ENCODE measurements at regions not wholly inside any gene's neighbourhood (a gene's known extent, or its start where the extent isn't known, plus 50 kb on each side); places are given as distances from the start of the nearest gene placed in this dataset.
A peak's percentile ranks its signal among the peaks of the same experiment; 100 is the strongest.

- H3K4me1 ChIP-seq (ENCODE audit: control insufficient read depth in 1 of 2, insufficient read depth in 2 of 2, low read length in 2 of 2), result no peaks in the 10 kb centered on the region
- 57% methylated on average over 11 of the region's 11 CpGs for WGBS (ENCODE audit: insufficient coverage)
Measured at GRCh38 chr21:8990326-8991087, 1530.9 kb upstream of the TPTE start.

DNA sequence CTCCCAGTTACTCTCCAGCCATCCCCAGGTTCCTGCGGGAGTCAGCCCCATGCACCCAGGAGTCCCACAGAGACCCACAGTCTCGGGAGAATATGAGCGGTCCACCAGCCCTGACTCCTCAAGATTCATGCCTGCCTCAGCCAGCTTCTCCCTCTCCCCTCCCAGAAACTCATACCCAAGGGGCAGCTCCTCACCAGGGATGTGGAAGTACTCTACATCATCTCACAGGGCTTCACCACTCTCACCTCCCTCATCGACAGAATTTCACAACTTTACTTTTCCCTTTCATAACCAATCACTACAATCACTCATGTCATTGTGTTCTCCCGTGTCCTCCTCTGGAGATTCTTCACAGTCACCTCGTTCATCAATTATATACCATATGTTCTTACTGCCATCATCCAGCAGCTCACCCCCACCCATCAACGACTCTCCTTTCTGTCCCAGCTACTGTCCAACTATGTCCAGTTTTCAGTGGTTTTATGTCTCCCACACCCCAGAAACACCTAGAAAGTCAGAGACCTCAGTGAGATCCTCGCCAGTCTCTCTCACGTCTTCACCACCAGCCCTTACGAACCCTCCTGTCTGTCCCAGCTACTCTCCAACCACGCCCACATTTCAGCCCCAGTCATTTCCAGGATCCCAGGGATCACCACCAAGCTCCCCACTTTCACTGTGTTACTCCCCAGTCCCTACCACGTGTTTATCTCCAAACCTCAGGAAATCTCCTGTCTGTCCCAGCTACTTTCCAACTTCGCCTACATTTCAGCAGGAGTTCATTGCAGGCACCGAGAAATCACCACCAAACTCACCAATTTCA lies 1530.1 kb upstream of the TPTE start:
- H3K36me3 Mint-ChIP-seq, result no peaks in the 10 kb centered on the region
- no peaks in the 10 kb centered on the region for H3K36me3 ChIP-seq (replicated peaks in 1 of 2; ENCODE audit: control insufficient read depth in 1 of 2, insufficient read depth in 2 of 2, low read length in 2 of 2)
- peak overlapping the region in 1 of 3 experiments; percentile 8 for H3K4me3 ChIP-seq (replicated peaks in 1 of 3; ENCODE audit: low read depth in 2 of 3, low read length in 3 of 3)
- 60% methylated on average over 14 of the region's 14 CpGs for WGBS (ENCODE audit: insufficient coverage)
- H3K27me3 ChIP-seq (ENCODE audit: control insufficient read depth in 2 of 2, insufficient read depth in 2 of 2, low read length in 2 of 2), result no peaks in the 10 kb centered on the region
- no peak for DNase-seq
- TF ChIP-seq, protein P1, sequence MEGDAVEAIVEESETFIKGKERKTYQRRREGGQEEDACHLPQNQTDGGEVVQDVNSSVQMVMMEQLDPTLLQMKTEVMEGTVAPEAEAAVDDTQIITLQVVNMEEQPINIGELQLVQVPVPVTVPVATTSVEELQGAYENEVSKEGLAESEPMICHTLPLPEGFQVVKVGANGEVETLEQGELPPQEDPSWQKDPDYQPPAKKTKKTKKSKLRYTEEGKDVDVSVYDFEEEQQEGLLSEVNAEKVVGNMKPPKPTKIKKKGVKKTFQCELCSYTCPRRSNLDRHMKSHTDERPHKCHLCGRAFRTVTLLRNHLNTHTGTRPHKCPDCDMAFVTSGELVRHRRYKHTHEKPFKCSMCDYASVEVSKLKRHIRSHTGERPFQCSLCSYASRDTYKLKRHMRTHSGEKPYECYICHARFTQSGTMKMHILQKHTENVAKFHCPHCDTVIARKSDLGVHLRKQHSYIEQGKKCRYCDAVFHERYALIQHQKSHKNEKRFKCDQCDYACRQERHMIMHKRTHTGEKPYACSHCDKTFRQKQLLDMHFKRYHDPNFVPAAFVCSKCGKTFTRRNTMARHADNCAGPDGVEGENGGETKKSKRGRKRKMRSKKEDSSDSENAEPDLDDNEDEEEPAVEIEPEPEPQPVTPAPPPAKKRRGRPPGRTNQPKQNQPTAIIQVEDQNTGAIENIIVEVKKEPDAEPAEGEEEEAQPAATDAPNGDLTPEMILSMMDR (IDR thresholded peaks at IDR 0.05), result no peak
- no peak overlapping the region for H3K4me3 Mint-ChIP-seq
- H3K4me2 ChIP-seq (replicated peaks; ENCODE audit: extremely low read depth, low read length, poor library complexity, severe bottlenecking), result no peak overlapping the region
- no peak overlapping the region for H3K9ac ChIP-seq (ENCODE audit: insufficient read depth, low read length, poor library complexity, severe bottlenecking)
- H3K27me3 Mint-ChIP-seq (ENCODE audit: low read depth in 3 of 3), result no peaks in the 10 kb centered on the region
- no peaks in the 10 kb centered on the region for H3K79me2 ChIP-seq (ENCODE audit: insufficient read depth, low read length)
- no peak overlapping the region for H3K27ac Mint-ChIP-seq
- no peak overlapping the region for H3K27ac ChIP-seq (ENCODE audit: low read depth in 1 of 2, low read length in 2 of 2)
- intact Hi-C loops (cut with micrococcal nuclease), result no loop called here
- H3K9me3 Mint-ChIP-seq, result peaks cover 37 to 70% (median 66%) of the 10 kb centered on the region in 7 donors
- H3K4me1 ChIP-seq (ENCODE audit: control insufficient read depth in 1 of 2, insufficient read depth in 2 of 2, low read length in 2 of 2), result no peaks in the 10 kb centered on the region
- no peak overlapping the region for H2AFZ ChIP-seq (ENCODE audit: insufficient read depth, low read depth, low read length, poor library complexity, severe bottlenecking)
- H3K4me1 Mint-ChIP-seq, result no peaks in the 10 kb centered on the region
- H4K20me1 ChIP-seq (ENCODE audit: insufficient read depth, low read length), result no peaks in the 10 kb centered on the region
- H3K9me3 ChIP-seq (replicated peaks in 1 of 2; ENCODE audit: control insufficient read depth in 1 of 2, insufficient read depth in 1 of 2, low read length in 2 of 2), result peaks cover 52 to 73% of the 10 kb centered on the region in 2 donors

More at GRCh38 chr21:8990326-8991087, 1530.9 kb upstream of the TPTE start:
- no peaks in the 10 kb centered on the region for H3K27me3 Mint-ChIP-seq (ENCODE audit: low read depth in 3 of 3)
- Histone ChIP-seq H3K4me2 (replicated peaks; ENCODE audit: extremely low read depth, low read length, poor library complexity, severe bottlenecking) (no peak overlapping the region), H3K9me3 (replicated peaks in 1 of 2; ENCODE audit: control insufficient read depth in 1 of 2, insufficient read depth in 1 of 2, low read length in 2 of 2) (peaks cover 45 to 65% of the 10 kb centered on the region in 2 donors), H4K20me1 (ENCODE audit: insufficient read depth, low read length) (no peaks in the 10 kb centered on the region), H3K27me3 (ENCODE audit: control insufficient read depth in 2 of 2, insufficient read depth in 2 of 2, low read length in 2 of 2) (no peaks in the 10 kb centered on the region), H3K36me3 (replicated peaks in 1 of 2; ENCODE audit: control insufficient read depth in 1 of 2, insufficient read depth in 2 of 2, low read length in 2 of 2) (no peaks in the 10 kb centered on the region), H3K9ac (ENCODE audit: insufficient read depth, low read length, poor library complexity, severe bottlenecking) (no peak overlapping the region), H3K79me2 (ENCODE audit: insufficient read depth, low read length) (no peaks in the 10 kb centered on the region), H3K27ac (ENCODE audit: low read depth in 1 of 2, low read length in 2 of 2) (no peak overlapping the region), H2AFZ (ENCODE audit: insufficient read depth, low read depth, low read length, poor library complexity, severe bottlenecking) (no peak overlapping the region), H3K4me3 (replicated peaks in 1 of 3; ENCODE audit: low read depth in 2 of 3, low read length in 3 of 3) (no peak overlapping the region)
- no peaks in the 10 kb centered on the region for H3K36me3 Mint-ChIP-seq
- intact Hi-C loops (cut with micrococcal nuclease), result no loop called here
- peaks cover 37 to 64% (median 60%) of the 10 kb centered on the region in 7 donors for H3K9me3 Mint-ChIP-seq
- H3K27ac Mint-ChIP-seq, result no peak overlapping the region
- no peak for DNase-seq
- TF ChIP-seq, protein P1 (IDR thresholded peaks at IDR 0.05), result no peak
- H3K4me1 Mint-ChIP-seq, result no peaks in the 10 kb centered on the region
- H3K4me3 Mint-ChIP-seq, result no peak overlapping the region

All from CD14-positive monocyte (primary cell).